GM12878 (cell line): ENCODE measurements at regions not wholly inside any gene's neighbourhood (a gene's known extent, or its start where the extent isn't known, plus 50 kb on each side); places are given as distances from the start of the nearest gene placed in this dataset.

Experiments used
- ATAC-seq: fragments of 200-7000 bp; cut with Tn5 transposase; 3 replicates; pipeline ENCODE4 v1.9.1; 2020; ENCODE audit warnings: mild to moderate bottlenecking, moderate library complexity
- BruUV-seq: library from RNA; stranded (reverse); fragments of 400-500 nt; replicated peaks from 2 replicates; lab custom pipeline; 2021; lab: Mats Ljungman, UMichigan
- CTCF ChIA-PET: fragments of 300-600 bp; sonication (Branson Sonifier 250); formaldehyde crosslinking; extraction: SDS; loops from one replicate; lab custom pipeline; 2021; ENCODE audit warnings: inconsistent platforms; lab: Yijun Ruan, JAX
- POLR2A ChIA-PET: fragments of 350-600 bp; formaldehyde crosslinking; extraction: SDS; loops from one replicate; lab custom pipeline; 2021; ENCODE audit warnings: inconsistent platforms; lab: Charles Lee
- RAD21 ChIA-PET: fragments of 300-600 bp; sonication (Branson Sonifier 250); formaldehyde crosslinking; loops from one replicate; lab custom pipeline; 2023; ENCODE audit warnings: antibody characterized with exemption; ENCODE audit not compliant: unreplicated experiment; lab: Charles Lee
- SMC1A ChIA-PET: fragments of 300-600 bp; sonication (Branson Sonifier 250); formaldehyde crosslinking; loops from one replicate; lab custom pipeline; 2023; ENCODE audit not compliant: unreplicated experiment, uncharacterized antibody; lab: Charles Lee
- DNase-seq: peaks from one replicate; pipeline ENCODE4 v3.0.0-alpha.2; 2011; ENCODE audit warnings: low read depth, low spot score
- FAIRE-seq: peaks from 3 replicates; lab custom pipeline; 2011; peaks lifted over from hg19 to GRCh38; lab: Jason Lieb, UNC
- H2AFZ ChIP-seq: 2 replicates; pipeline ENCODE4 v1.6.0; 2011; ENCODE audit warnings: low read depth, low read length, control low read depth; ENCODE audit not compliant: control insufficient read depth
- H3K27ac ChIP-seq: 2 replicates; pipeline ENCODE4 v1.5.1; 2011; ENCODE audit warnings: control low read depth; ENCODE audit not compliant: control insufficient read depth, insufficient read depth
- H3K27me3 ChIP-seq, 2 experiments: replicated peaks in 1 of 2; 2 replicates each; pipeline versions ENCODE4 v1.6.0 to v1.6.1; 2011; ENCODE audit warnings: low read length in 1 of 2; ENCODE audit not compliant: control insufficient read depth in 2 of 2, insufficient read depth in 2 of 2
- H3K36me3 ChIP-seq, 2 experiments: 2 replicates each; pipeline ENCODE4 v1.5.1; 2011; ENCODE audit warnings: low read length in 1 of 2; ENCODE audit not compliant: control insufficient read depth in 2 of 2, insufficient read depth in 2 of 2
- H3K4me1 ChIP-seq: 2 replicates; pipeline ENCODE4 v1.6.1; 2011; ENCODE audit warnings: mild to moderate bottlenecking, low read length, moderate library complexity, mixed read lengths; ENCODE audit not compliant: control insufficient read depth, insufficient read depth
- H3K4me2 ChIP-seq: 2 replicates; pipeline ENCODE4 v1.6.0; 2011; ENCODE audit warnings: control low read depth; ENCODE audit not compliant: control insufficient read depth, insufficient read depth
- H3K4me3 ChIP-seq: fragments of 200-600 bp; sonication (generic); 2 replicates; pipeline ENCODE4 v1.5.1; 2016
- H3K79me2 ChIP-seq: 2 replicates; pipeline ENCODE4 v1.6.0; 2011; ENCODE audit warnings: low read length; ENCODE audit not compliant: control insufficient read depth, insufficient read depth
- H3K9ac ChIP-seq: 2 replicates; pipeline ENCODE4 v1.8.0; 2011; ENCODE audit warnings: low read length, control low read depth, mixed read lengths; ENCODE audit not compliant: control insufficient read depth, insufficient read depth
- H3K9me3 ChIP-seq: replicated peaks from 3 replicates; pipeline ENCODE4 v1.5.1; 2011; ENCODE audit warnings: mild to moderate bottlenecking, low read length; ENCODE audit not compliant: control insufficient read depth, insufficient read depth
- H4K20me1 ChIP-seq: 2 replicates; pipeline ENCODE4 v1.6.0; 2011; ENCODE audit not compliant: control insufficient read depth, insufficient read depth
- ASH2L ChIP-seq: fragments of 300-600, 200-600 bp; sonication (generic); IDR thresholded peaks from 2 replicates; pipeline ENCODE4 v1.6.1; 2017; ENCODE audit warnings: low read depth, mild to moderate bottlenecking, borderline replicate concordance
- ATF7 ChIP-seq: fragments of 450-650 bp; IDR thresholded peaks from 2 replicates; pipeline ENCODE4 v1.6.1; 2016; ENCODE audit warnings: low read depth, mild to moderate bottlenecking
- BACH1 ChIP-seq: fragments of 450-650 bp; IDR thresholded peaks from 2 replicates; pipeline ENCODE4 v1.6.1; 2017; ENCODE audit warnings: mild to moderate bottlenecking, borderline replicate concordance
- CREM ChIP-seq: IDR thresholded peaks from 2 replicates; pipeline ENCODE4 v1.6.1; 2014; ENCODE audit warnings: antibody characterized with exemption, low read depth
- EGR1 ChIP-seq, 2 experiments: IDR thresholded peaks; 1 replicate in 1 of 2; 2 replicates in 1 of 2; pipeline ENCODE4 v1.6.1; 2011 to 2012; ENCODE audit warnings: low read depth in 2 of 2, low read length in 2 of 2, borderline replicate concordance in 1 of 2, mild to moderate bottlenecking in 1 of 2, moderate library complexity in 1 of 2
- HDAC2 ChIP-seq: fragments of 200-600 bp; sonication (generic); IDR thresholded peaks from 2 replicates; pipeline ENCODE4 v1.6.1; 2017
- NKRF ChIP-seq: fragments of 450-650 bp; conservative IDR thresholded peaks from 2 replicates; pipeline ENCODE4 v1.6.1; 2017; ENCODE audit warnings: mild to moderate bottlenecking, moderate library complexity
- POLR2AphosphoS2 ChIP-seq: IDR thresholded peaks from 2 replicates; pipeline ENCODE4 v1.6.1; 2011; ENCODE audit warnings: low read depth, mild to moderate bottlenecking, low read length, improper control_type of control experiment, moderate library complexity
- RAD21 ChIP-seq: IDR thresholded peaks from 2 replicates; pipeline ENCODE4 v1.6.1; 2011; ENCODE audit warnings: mild to moderate bottlenecking, low read depth, low read length, moderate library complexity; ENCODE audit not compliant: insufficient read depth
- SPI1 ChIP-seq: IDR thresholded peaks from 2 replicates; pipeline ENCODE4 v1.6.1; 2011; ENCODE audit warnings: low read depth, mild to moderate bottlenecking, low read length, moderate library complexity, borderline replicate concordance; ENCODE audit not compliant: insufficient read depth
- USF1 ChIP-seq: IDR thresholded peaks from 2 replicates; pipeline ENCODE4 v1.6.1; 2011; ENCODE audit warnings: borderline replicate concordance, low read depth, mild to moderate bottlenecking, moderate library complexity, mixed read lengths, low read length; ENCODE audit not compliant: insufficient read depth; ENCODE audit errors: extremely low read length
- USF2 ChIP-seq: IDR thresholded peaks from 2 replicates; pipeline ENCODE4 v1.6.1; 2011; ENCODE audit warnings: low read depth, low read length, improper control_type of control experiment, borderline replicate concordance
- ZBTB40 ChIP-seq: fragments of 450-650 bp; IDR thresholded peaks from 2 replicates; pipeline ENCODE4 v1.6.1; 2016; ENCODE audit warnings: mild to moderate bottlenecking, moderate library complexity, borderline replicate concordance
- ZNF207 ChIP-seq: fragments of 450-650 bp; IDR thresholded peaks from 2 replicates; pipeline ENCODE4 v1.6.1; 2014; ENCODE audit warnings: antibody characterized with exemption, mild to moderate bottlenecking, borderline replicate concordance
- WGBS: methylation state at CpG from one replicate; pipeline ENCODE4 v1.1.6; 2016; ENCODE audit warnings: low lambda C conversion rate; ENCODE audit not compliant: insufficient replicate concordance, insufficient coverage; ENCODE audit errors: missing lambda C conversion rate; 5-methylcytosine and 5-hydroxymethylcytosine counted together
- in situ Hi-C: fragments of 300-500 bp; cut with MboI; formaldehyde crosslinking; loops from 9 replicates; pipeline ENCODE4 v1.14.3; 2018; ENCODE audit warnings: mixed read lengths
- intact Hi-C: fragments of 100-400 bp; cut with micrococcal nuclease; formaldehyde crosslinking; loops from one replicate; pipeline ENCODE4 v1.14.2; 2022; ENCODE audit not compliant: unreplicated experiment

GRCh38 chr19:31560086-31561060 is 211.1 kb upstream of the TSHZ3 start:
- SMC1A ChIA-PET, result no interaction called here
- intact Hi-C loops (no loop called here), in situ Hi-C loops (no loop called here)
- Histone ChIP-seq H3K36me3 (no peaks in the 10 kb centered on the region), H3K79me2 (no peaks in the 10 kb centered on the region), H3K9me3 (no peaks in the 10 kb centered on the region; the same call in 2 of the 3 replicates), H3K4me2 (no peak overlapping the region), H3K4me1 (no peaks in the 10 kb centered on the region), H4K20me1 (no peaks in the 10 kb centered on the region), H3K9ac (no peak overlapping the region), H3K4me3 (no peak overlapping the region), H2AFZ (no peak overlapping the region), H3K27me3 (no peaks in the 10 kb centered on the region), H3K27ac (no peak overlapping the region)
- POLR2A ChIA-PET, result no interaction called here
- 19% methylated on average over 21 of the region's 22 CpGs for WGBS
- DNase-seq (no peak), FAIRE-seq (no peak), ATAC-seq (no peak)
- BruUV-seq, result no TSS peak
- RAD21 ChIA-PET, result no interaction called here
- CTCF ChIA-PET, result no interaction called here
- TF ChIP-seq RAD21, result no peak
- TF ChIP-seq ATF7, result no peak
- no peak for TF ChIP-seq ZBTB40
- no peak for TF ChIP-seq EGR1 (IDR thresholded peaks at IDR 0.05; ENCODE audit: borderline replicate concordance in 1 of 2, low read depth in 2 of 2, low read length in 2 of 2)
- no peak for TF ChIP-seq HDAC2
- no peak for TF ChIP-seq ZNF207
- TF ChIP-seq POLR2AphosphoS2, result no peak
- TF ChIP-seq BACH1, result no peak
- TF ChIP-seq NKRF, result no peak
- no peak for TF ChIP-seq CREM
- TF ChIP-seq ASH2L, result no peak
- no peak for TF ChIP-seq SPI1
- TF ChIP-seq USF2, result no peak
- no peak for TF ChIP-seq USF1
